H9 (cell line): ENCODE measurements at regions not wholly inside any gene's neighbourhood (a gene's known extent, or its start where the extent isn't known, plus 50 kb on each side); places are given as distances from the start of the nearest gene placed in this dataset.

ENCODE experiments used
- DNase-seq: peaks from one replicate; pipeline ENCODE4 v3.0.0-alpha.2; 2017
- H2AFZ ChIP-seq: one replicate; pipeline ENCODE4 v1.6.1; 2013; ENCODE audit warnings: mild to moderate bottlenecking, low read length, control low read depth, moderate library complexity
- H2AK5ac ChIP-seq: 2 replicates; pipeline ENCODE4 v1.6.1; 2013; ENCODE audit warnings: low read length, control low read depth, mixed read lengths; ENCODE audit not compliant: insufficient read length
- H2BK120ac ChIP-seq: one replicate; pipeline ENCODE4 v1.6.1; 2013; ENCODE audit warnings: low read depth, mild to moderate bottlenecking, low read length, control low read depth, inconsistent platforms; ENCODE audit not compliant: poor library complexity, severe bottlenecking
- H2BK12ac ChIP-seq: 2 replicates; pipeline ENCODE4 v1.6.1; 2013; ENCODE audit warnings: low read length, control low read depth, mixed read lengths, low read depth; ENCODE audit not compliant: insufficient read length
- H2BK15ac ChIP-seq: 2 replicates; pipeline ENCODE4 v1.6.1; 2013; ENCODE audit warnings: low read depth, low read length, control low read depth
- H2BK20ac ChIP-seq: one replicate; pipeline ENCODE4 v1.6.1; 2013; ENCODE audit warnings: low read depth, mild to moderate bottlenecking, low read length, control low read depth, inconsistent platforms; ENCODE audit not compliant: poor library complexity, severe bottlenecking
- H2BK5ac ChIP-seq: 2 replicates; pipeline ENCODE4 v1.6.1; 2013; ENCODE audit warnings: low read length, control low read depth, mixed read lengths; ENCODE audit not compliant: insufficient read length
- H3K14ac ChIP-seq: 2 replicates; pipeline ENCODE4 v1.6.1; 2013; ENCODE audit warnings: low read length, control low read depth; ENCODE audit not compliant: insufficient read depth
- H3K18ac ChIP-seq: 2 replicates; pipeline ENCODE4 v1.6.1; 2013; ENCODE audit warnings: low read depth, mild to moderate bottlenecking, mixed read lengths, low read length, control low read depth; ENCODE audit not compliant: insufficient read length
- H3K23ac ChIP-seq: 2 replicates; pipeline ENCODE4 v1.6.1; 2013; ENCODE audit warnings: low read length, control low read depth, mixed read lengths, low read depth; ENCODE audit not compliant: insufficient read length
- H3K23me2 ChIP-seq: 2 replicates; pipeline ENCODE4 v1.6.1; 2013; ENCODE audit warnings: low read depth, mild to moderate bottlenecking, mixed read lengths, low read length, control low read depth; ENCODE audit not compliant: insufficient read length, poor library complexity, severe bottlenecking
- H3K27ac ChIP-seq: 2 replicates; pipeline ENCODE4 v1.5.1; 2013; ENCODE audit warnings: low read length, control low read depth, mixed read lengths, low read depth; ENCODE audit not compliant: insufficient read length
- H3K27me3 ChIP-seq: 2 replicates; pipeline ENCODE4 v1.6.1; 2013; ENCODE audit warnings: low read length, control low read depth, inconsistent platforms; ENCODE audit not compliant: insufficient read depth
- H3K4ac ChIP-seq: 2 replicates; pipeline ENCODE4 v1.6.1; 2013; ENCODE audit warnings: low read depth, mild to moderate bottlenecking, control low read depth, inconsistent platforms, low read length, moderate library complexity
- H3K4me1 ChIP-seq: 2 replicates; pipeline ENCODE4 v1.6.1; 2013; ENCODE audit warnings: low read length, control low read depth, inconsistent platforms; ENCODE audit not compliant: insufficient read depth
- H3K4me2 ChIP-seq: 2 replicates; pipeline ENCODE4 v1.6.1; 2013; ENCODE audit warnings: low read length, control low read depth, mixed read lengths; ENCODE audit not compliant: insufficient read length, insufficient read depth
- H3K56ac ChIP-seq: 2 replicates; pipeline ENCODE4 v1.6.1; 2013; ENCODE audit warnings: low read depth, mild to moderate bottlenecking, mixed read lengths, low read length, control low read depth; ENCODE audit not compliant: insufficient read length
- H3K79me1 ChIP-seq: 2 replicates; pipeline ENCODE4 v1.6.1; 2013; ENCODE audit warnings: low read depth, mild to moderate bottlenecking, moderate library complexity, low read length, control low read depth, inconsistent platforms; ENCODE audit not compliant: insufficient read depth, poor library complexity, severe bottlenecking
- H3K79me2 ChIP-seq: 2 replicates; pipeline ENCODE4 v1.6.1; 2013; ENCODE audit warnings: low read length, control low read depth, inconsistent platforms; ENCODE audit not compliant: insufficient read depth
- H3K9ac ChIP-seq: 2 replicates; pipeline ENCODE4 v1.6.1; 2013; ENCODE audit warnings: low read length, control low read depth, mixed read lengths; ENCODE audit not compliant: insufficient read length; ENCODE audit errors: extremely low read depth
- H3K9me3 ChIP-seq: one replicate; pipeline ENCODE4 v1.6.1; 2013; ENCODE audit warnings: low read depth, low read length, inconsistent platforms; ENCODE audit not compliant: control insufficient read depth
- H3T11ph ChIP-seq: one replicate; pipeline ENCODE4 v1.6.1; 2013; ENCODE audit warnings: mild to moderate bottlenecking, low read length, control low read depth, inconsistent platforms
- H4K20me1 ChIP-seq: one replicate; pipeline ENCODE4 v1.6.1; 2013; ENCODE audit not compliant: control insufficient read depth, insufficient read length, insufficient read depth
- H4K5ac ChIP-seq: 2 replicates; pipeline ENCODE4 v1.6.1; 2013; ENCODE audit warnings: low read depth, mild to moderate bottlenecking, mixed read lengths, low read length, control low read depth; ENCODE audit not compliant: insufficient read length
- H4K8ac ChIP-seq: replicated peaks from 2 replicates; pipeline ENCODE4 v1.6.1; 2013; ENCODE audit warnings: low read length, control low read depth, mixed read lengths, low read depth; ENCODE audit not compliant: insufficient read length
- H4K91ac ChIP-seq: 2 replicates; pipeline ENCODE4 v1.6.1; 2013; ENCODE audit warnings: low read depth, mild to moderate bottlenecking, moderate library complexity, mixed read lengths, low read length, control low read depth; ENCODE audit not compliant: insufficient read length
- H3K27ac Mint-ChIP-seq, 3 experiments: 2 replicates in 2 of 3; 3 replicates in 1 of 3; pipeline ENCODE4 v1.8.0; 2020 to 2021; ENCODE audit warnings: mixed read lengths in 3 of 3, mild to moderate bottlenecking in 1 of 3, moderate library complexity in 1 of 3
- H3K27me3 Mint-ChIP-seq: 2 replicates; pipeline ENCODE4 v1.8.0; 2021; ENCODE audit warnings: low read depth, mild to moderate bottlenecking, moderate library complexity, mixed read lengths
- H3K36me3 Mint-ChIP-seq, 3 experiments: 2 replicates in 2 of 3; 3 replicates in 1 of 3; pipeline ENCODE4 v1.8.0; 2020 to 2021; ENCODE audit warnings: low read depth in 3 of 3, mixed read lengths in 3 of 3; ENCODE audit not compliant: insufficient read depth in 1 of 3
- H3K4me1 Mint-ChIP-seq, 2 experiments: 2 replicates each; pipeline ENCODE4 v1.8.0; 2020; ENCODE audit warnings: mixed read lengths in 2 of 2
- H3K4me3 Mint-ChIP-seq, 2 experiments: 2 replicates in 1 of 2; 3 replicates in 1 of 2; pipeline ENCODE4 v1.8.0; 2020 to 2021; ENCODE audit warnings: mild to moderate bottlenecking in 2 of 2, mixed read lengths in 2 of 2, moderate library complexity in 1 of 2
- H3K9me3 Mint-ChIP-seq, 2 experiments: 2 replicates in 1 of 2; 3 replicates in 1 of 2; pipeline ENCODE4 v1.8.0; 2020; ENCODE audit warnings: mild to moderate bottlenecking in 2 of 2, mixed read lengths in 2 of 2, moderate library complexity in 1 of 2
- TF ChIP-seq, protein P1 (sequence below): fragments of 200-600 bp; sonication (generic); conservative IDR thresholded peaks from 3 replicates; pipeline ENCODE4 v1.8.0; 2021; ENCODE audit warnings: antibody characterized with exemption, mild to moderate bottlenecking

DNA sequence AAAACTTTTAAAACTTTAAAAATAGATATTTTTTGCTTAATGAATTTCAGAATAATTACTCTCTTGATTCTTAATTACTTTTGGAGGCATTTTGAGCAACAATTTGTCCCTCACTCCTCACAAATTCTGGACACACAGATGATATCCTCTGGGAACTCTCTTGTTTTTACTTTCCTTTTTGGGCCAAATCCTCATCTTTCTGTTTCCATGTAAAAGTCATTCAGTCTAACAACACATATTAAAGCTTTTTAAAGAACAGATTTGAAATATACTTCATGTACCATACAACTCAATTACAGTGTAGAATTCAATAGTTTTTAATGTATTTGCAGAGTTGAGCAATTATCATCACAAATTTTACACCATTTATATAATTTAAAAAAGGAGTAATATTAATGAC lies 983.1 kb downstream of the STIM2 start:
- Histone ChIP-seq H3K27me3 (no peaks in the 10 kb centered on the region), H2BK12ac (no peak overlapping the region), H3K18ac (no peak overlapping the region), H2BK120ac (no peak overlapping the region), H2AFZ (no peak overlapping the region), H3K9ac (no peak overlapping the region), H3K56ac (no peak overlapping the region), H2AK5ac (no peak overlapping the region), H3K79me2 (no peaks in the 10 kb centered on the region), H3T11ph (no peak overlapping the region), H4K8ac (no peak overlapping the region), H3K4me1 (no peaks in the 10 kb centered on the region), H3K14ac (no peak overlapping the region), H3K27ac (no peak overlapping the region), H3K23me2 (no peaks in the 10 kb centered on the region), H3K23ac (no peak overlapping the region), H4K91ac (no peak overlapping the region), H3K4ac (no peak overlapping the region), H2BK20ac (no peak overlapping the region), H3K4me2 (no peak overlapping the region), H3K79me1 (no peaks in the 10 kb centered on the region), H3K9me3 (no peaks in the 10 kb centered on the region), H4K20me1 (no peaks in the 10 kb centered on the region), H2BK15ac (no peak overlapping the region), H4K5ac (no peak overlapping the region), H2BK5ac (no peak overlapping the region)
- no peak for DNase-seq
- TF ChIP-seq, protein P1, sequence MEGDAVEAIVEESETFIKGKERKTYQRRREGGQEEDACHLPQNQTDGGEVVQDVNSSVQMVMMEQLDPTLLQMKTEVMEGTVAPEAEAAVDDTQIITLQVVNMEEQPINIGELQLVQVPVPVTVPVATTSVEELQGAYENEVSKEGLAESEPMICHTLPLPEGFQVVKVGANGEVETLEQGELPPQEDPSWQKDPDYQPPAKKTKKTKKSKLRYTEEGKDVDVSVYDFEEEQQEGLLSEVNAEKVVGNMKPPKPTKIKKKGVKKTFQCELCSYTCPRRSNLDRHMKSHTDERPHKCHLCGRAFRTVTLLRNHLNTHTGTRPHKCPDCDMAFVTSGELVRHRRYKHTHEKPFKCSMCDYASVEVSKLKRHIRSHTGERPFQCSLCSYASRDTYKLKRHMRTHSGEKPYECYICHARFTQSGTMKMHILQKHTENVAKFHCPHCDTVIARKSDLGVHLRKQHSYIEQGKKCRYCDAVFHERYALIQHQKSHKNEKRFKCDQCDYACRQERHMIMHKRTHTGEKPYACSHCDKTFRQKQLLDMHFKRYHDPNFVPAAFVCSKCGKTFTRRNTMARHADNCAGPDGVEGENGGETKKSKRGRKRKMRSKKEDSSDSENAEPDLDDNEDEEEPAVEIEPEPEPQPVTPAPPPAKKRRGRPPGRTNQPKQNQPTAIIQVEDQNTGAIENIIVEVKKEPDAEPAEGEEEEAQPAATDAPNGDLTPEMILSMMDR, result no peak
- no peaks in the 10 kb centered on the region for H3K36me3 Mint-ChIP-seq
- H3K27ac Mint-ChIP-seq, result no peak overlapping the region
- H3K27me3 Mint-ChIP-seq, result no peaks in the 10 kb centered on the region
- H3K4me3 Mint-ChIP-seq, result no peak overlapping the region
- no peaks in the 10 kb centered on the region for H3K9me3 Mint-ChIP-seq
- no peaks in the 10 kb centered on the region for H3K4me1 Mint-ChIP-seq
